Nephron progenitor cell (in vitro differentiated cells): ENCODE measurements at regions not wholly inside any gene's neighbourhood (a gene's known extent, or its start where the extent isn't known, plus 50 kb on each side); places are given as distances from the start of the nearest gene placed in this dataset.
A peak's percentile ranks its signal among the peaks of the same experiment; 100 is the strongest.

Experiments used
- DNase-seq: peaks from one replicate; pipeline ENCODE4 v3.0.0; 2021
- H3K27ac Mint-ChIP-seq: 2 replicates; pipeline ENCODE4 v1.8.0; 2021; ENCODE audit warnings: mild to moderate bottlenecking, moderate library complexity, mixed read lengths
- H3K27me3 Mint-ChIP-seq: 2 replicates; pipeline ENCODE4 v1.8.0; 2021; ENCODE audit warnings: mild to moderate bottlenecking, low read depth, mixed read lengths; ENCODE audit not compliant: poor library complexity
- H3K36me3 Mint-ChIP-seq: 2 replicates; pipeline ENCODE4 v1.8.0; 2021; ENCODE audit warnings: low read depth, mixed read lengths
- H3K4me1 Mint-ChIP-seq: 2 replicates; pipeline ENCODE4 v1.8.0; 2021; ENCODE audit warnings: mixed read lengths
- H3K4me3 Mint-ChIP-seq: 2 replicates; pipeline ENCODE4 v1.8.0; 2021; ENCODE audit warnings: mild to moderate bottlenecking, moderate library complexity, mixed read lengths
- H3K9me3 Mint-ChIP-seq: 2 replicates; pipeline ENCODE4 v1.8.0; 2021; ENCODE audit warnings: mild to moderate bottlenecking, moderate library complexity, mixed read lengths
- CTCF ChIP-seq: fragments of 200-600 bp; sonication (generic); IDR thresholded peaks from 2 replicates; pipeline ENCODE4 v1.5.0; 2021; ENCODE audit warnings: antibody characterized with exemption

- Mint-ChIP-seq H3K4me3 (no peak overlapping the region), H3K27ac (peak overlapping the region; percentile 59), H3K4me1 (peaks cover 60% of the 10 kb centered on the region), H3K36me3 (no peaks in the 10 kb centered on the region), H3K9me3 (peaks cover 11% of the 10 kb centered on the region), H3K27me3 (no peaks in the 10 kb centered on the region)
- TF ChIP-seq CTCF, result no peak
- DNase-seq, result no peak
Observed at GRCh38 chr4:187176261-187176910, 452.7 kb upstream of the FAT1 start.

GRCh38 chr4:187178084-187178483 lies 454.4 kb upstream of the FAT1 start:
- peaks cover 11% of the 10 kb centered on the region for H3K9me3 Mint-ChIP-seq
- no peak overlapping the region for H3K27ac Mint-ChIP-seq
- DNase-seq, result no peak
- no peaks in the 10 kb centered on the region for H3K27me3 Mint-ChIP-seq
- H3K4me3 Mint-ChIP-seq, result no peak overlapping the region
- peaks cover 63% of the 10 kb centered on the region for H3K4me1 Mint-ChIP-seq
- no peaks in the 10 kb centered on the region for H3K36me3 Mint-ChIP-seq
- no peak for TF ChIP-seq CTCF

- H3K36me3 Mint-ChIP-seq, result no peaks in the 10 kb centered on the region
- no peak for TF ChIP-seq CTCF
- peaks cover 68% of the 10 kb centered on the region for H3K4me1 Mint-ChIP-seq
- H3K27ac Mint-ChIP-seq, result no peak overlapping the region
- H3K27me3 Mint-ChIP-seq, result no peaks in the 10 kb centered on the region
- H3K4me3 Mint-ChIP-seq, result no peak overlapping the region
- H3K9me3 Mint-ChIP-seq, result peaks cover 10% of the 10 kb centered on the region
- no peak for DNase-seq
Observed at GRCh38 chr4:187178587-187178986, 454.9 kb upstream of the FAT1 start.

- DNase-seq, result no peak
- peak overlapping the region; percentile 49 for H3K4me3 Mint-ChIP-seq
- H3K27ac Mint-ChIP-seq, result peak overlapping the region; percentile 71
- peaks cover 69% of the 10 kb centered on the region for H3K4me1 Mint-ChIP-seq
- no peaks in the 10 kb centered on the region for H3K36me3 Mint-ChIP-seq
- no peak for TF ChIP-seq CTCF
- peaks cover 2% of the 10 kb centered on the region for H3K9me3 Mint-ChIP-seq
- no peaks in the 10 kb centered on the region for H3K27me3 Mint-ChIP-seq
Observed at GRCh38 chr4:187179086-187180058, 455.7 kb upstream of the FAT1 start.

GRCh38 chr4:187181054-187181453 lies 457.4 kb upstream of the FAT1 start:
- Mint-ChIP-seq H3K4me1 (peaks cover 75% of the 10 kb centered on the region), H3K4me3 (no peak overlapping the region), H3K27me3 (no peaks in the 10 kb centered on the region), H3K27ac (no peak overlapping the region), H3K9me3 (no peaks in the 10 kb centered on the region), H3K36me3 (no peaks in the 10 kb centered on the region)
- DNase-seq, result no peak
- no peak for TF ChIP-seq CTCF
